ENCODE measurements at regions not wholly inside any gene's neighbourhood (a gene's known extent, or its start where the extent isn't known, plus 50 kb on each side); places are given as distances from the start of the nearest gene placed in this dataset.
"Not testable (repeated sequence)": the region's sequence is repeated elsewhere in the genome, so short reads cannot be mapped to it uniquely, and the experiment has no call there.

DNA sequence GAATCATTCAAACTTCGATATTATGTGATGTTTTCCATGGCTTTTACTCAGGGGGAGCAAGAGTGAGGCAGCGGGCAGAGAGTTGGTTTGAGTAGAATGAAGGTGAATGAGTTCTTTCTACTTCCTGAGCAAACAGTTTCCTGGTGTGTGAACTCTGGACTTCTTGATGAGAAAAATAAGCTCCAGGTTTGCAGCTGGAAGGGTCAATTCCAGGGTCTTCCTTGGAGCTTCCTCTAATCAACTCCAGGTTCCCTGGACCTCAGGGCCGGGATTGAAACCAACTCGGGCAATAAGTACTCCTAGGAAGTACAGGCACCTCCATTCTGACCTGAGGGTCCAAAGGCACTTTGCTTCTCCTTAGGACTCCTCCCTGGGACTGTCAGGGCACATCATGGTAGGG, 243.6 kb upstream of the ONECUT1 start:
- Histone ChIP-seq H3K4me3 (no peak overlapping the region), H3K36me3 (no peaks in the 10 kb centered on the region), H3K4me1 (no peaks in the 10 kb centered on the region), H3K27ac (no peak overlapping the region), H3K27me3 (ENCODE audit: low read depth) (no peaks in the 10 kb centered on the region), H3K9me3 (no peaks in the 10 kb centered on the region)
- intact Hi-C loops (cut with DNase I): no loop called here
- DNase-seq: no peak
- no peak for ATAC-seq
- TF ChIP-seq CTCF (IDR thresholded peaks at IDR 0.05): no peak

DNA sequence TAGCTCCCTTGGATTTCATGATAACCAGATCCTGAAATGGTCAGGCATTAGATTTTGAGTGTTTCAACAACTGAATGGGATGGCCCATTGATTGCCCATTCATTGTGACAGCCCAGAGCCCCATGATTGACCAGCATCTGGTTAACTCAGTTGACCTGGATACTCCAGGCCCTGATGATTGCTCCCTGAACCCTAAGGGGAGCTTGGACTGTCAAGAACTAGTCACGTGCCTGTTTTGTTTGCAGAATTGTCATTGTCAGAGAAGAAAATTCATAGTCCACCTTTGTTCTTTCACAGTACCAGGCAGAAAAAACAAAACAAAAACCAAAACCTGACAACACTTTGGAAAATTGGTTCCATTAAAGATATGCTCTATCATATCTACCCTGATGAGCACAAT, 241.3 kb upstream of the ONECUT1 start:
- no peak overlapping the region for H3K27ac ChIP-seq
- intact Hi-C loops (cut with DNase I): no loop called here
- ATAC-seq: no peak
- H3K27me3 ChIP-seq (ENCODE audit: low read depth): no peaks in the 10 kb centered on the region
- H3K4me3 ChIP-seq: no peak overlapping the region
- H3K4me1 ChIP-seq: no peaks in the 10 kb centered on the region
- TF ChIP-seq CTCF (IDR thresholded peaks at IDR 0.05): no peak
- DNase-seq: no peak
- no peaks in the 10 kb centered on the region for H3K9me3 ChIP-seq
- H3K36me3 ChIP-seq: no peaks in the 10 kb centered on the region

- ATAC-seq (no peak), DNase-seq (no peak)
- Histone ChIP-seq H3K27ac (no peak overlapping the region), H3K4me3 (no peak overlapping the region), H3K4me1 (no peaks in the 10 kb centered on the region), H3K27me3 (ENCODE audit: low read depth) (no peaks in the 10 kb centered on the region), H3K36me3 (no peaks in the 10 kb centered on the region), H3K9me3 (no peaks in the 10 kb centered on the region)
- intact Hi-C loops (cut with DNase I): no loop called here
- no peak for TF ChIP-seq CTCF (IDR thresholded peaks at IDR 0.05)
Measured at GRCh38 chr15:53022788-53023187, 232.7 kb upstream of the ONECUT1 start.

DNA sequence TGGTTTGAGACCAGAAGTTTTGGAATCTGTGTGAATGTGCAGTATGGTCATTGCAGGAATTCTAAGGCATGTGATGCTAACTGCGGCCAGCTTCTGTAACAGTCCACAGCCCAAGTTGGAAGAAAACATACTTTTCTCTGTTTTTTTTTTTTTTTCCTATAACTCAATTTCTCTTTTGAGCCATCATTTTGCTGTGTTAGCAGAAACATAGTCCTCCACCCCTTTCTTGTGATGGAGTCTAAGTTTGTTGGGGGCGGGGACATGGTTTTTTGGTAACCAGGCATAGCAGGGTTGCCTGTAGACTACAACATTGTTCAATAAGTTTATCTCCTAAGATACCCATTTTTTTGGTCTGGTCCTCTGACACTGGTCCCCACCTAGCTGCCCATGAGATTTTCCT, 223.2 kb upstream of the ONECUT1 start:
- H3K4me3 ChIP-seq: no peak overlapping the region
- TF ChIP-seq CTCF (IDR thresholded peaks at IDR 0.05): no peak
- no peak for DNase-seq
- no peaks in the 10 kb centered on the region for H3K36me3 ChIP-seq
- H3K4me1 ChIP-seq: no peaks in the 10 kb centered on the region
- H3K9me3 ChIP-seq: no peaks in the 10 kb centered on the region
- ATAC-seq: no peak
- intact Hi-C loops (cut with DNase I): no loop called here
- H3K27me3 ChIP-seq (ENCODE audit: low read depth): no peaks in the 10 kb centered on the region
- no peak overlapping the region for H3K27ac ChIP-seq

GRCh38 chr15:53011779-53012178, 221.6 kb upstream of the ONECUT1 start:
- H3K27ac ChIP-seq; H3K27me3 ChIP-seq (ENCODE audit: low read depth); H3K36me3 ChIP-seq; DNase-seq; ATAC-seq; H3K4me1 ChIP-seq; intact Hi-C loops (cut with DNase I); H3K4me3 ChIP-seq; H3K9me3 ChIP-seq: not testable (repeated sequence)

DNA sequence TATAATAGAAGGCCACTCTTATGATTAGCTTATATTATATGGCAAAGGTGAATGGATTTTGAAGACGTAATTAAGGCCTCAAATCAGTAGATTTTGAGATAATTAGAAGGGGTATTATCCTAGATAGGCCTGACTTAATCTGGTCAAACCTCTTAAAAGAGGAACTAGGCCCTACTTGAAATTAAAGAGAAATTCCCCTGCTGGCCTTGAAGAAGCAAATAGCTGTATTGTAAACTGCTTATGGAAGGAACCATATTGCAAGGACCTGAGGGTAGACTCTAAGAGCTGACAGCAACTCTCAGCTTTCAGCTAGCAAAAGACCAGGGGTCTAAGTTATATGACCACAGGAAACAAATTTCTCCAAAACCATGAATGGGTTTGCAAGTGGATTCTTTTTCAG, 219.0 kb upstream of the ONECUT1 start:
- intact Hi-C loops (cut with DNase I): no loop called here
- DNase-seq (no peak), ATAC-seq (no peak)
- Histone ChIP-seq H3K27ac (no peak overlapping the region), H3K4me1 (no peaks in the 10 kb centered on the region), H3K27me3 (ENCODE audit: low read depth) (peaks cover 3% of the 10 kb centered on the region), H3K36me3 (no peaks in the 10 kb centered on the region), H3K9me3 (no peaks in the 10 kb centered on the region), H3K4me3 (no peak overlapping the region)
- no peak for TF ChIP-seq CTCF (IDR thresholded peaks at IDR 0.05)

All from lower lobe of right lung (tissue), 2 donors.